ENCODE measurements at regions not wholly inside any gene's neighbourhood (a gene's known extent, or its start where the extent isn't known, plus 50 kb on each side); places are given as distances from the start of the nearest gene placed in this dataset.

GRCh38 chr5:124692950-124693349 lies 53.5 kb downstream of the ZNF608 start:
- TF ChIP-seq, protein P1, sequence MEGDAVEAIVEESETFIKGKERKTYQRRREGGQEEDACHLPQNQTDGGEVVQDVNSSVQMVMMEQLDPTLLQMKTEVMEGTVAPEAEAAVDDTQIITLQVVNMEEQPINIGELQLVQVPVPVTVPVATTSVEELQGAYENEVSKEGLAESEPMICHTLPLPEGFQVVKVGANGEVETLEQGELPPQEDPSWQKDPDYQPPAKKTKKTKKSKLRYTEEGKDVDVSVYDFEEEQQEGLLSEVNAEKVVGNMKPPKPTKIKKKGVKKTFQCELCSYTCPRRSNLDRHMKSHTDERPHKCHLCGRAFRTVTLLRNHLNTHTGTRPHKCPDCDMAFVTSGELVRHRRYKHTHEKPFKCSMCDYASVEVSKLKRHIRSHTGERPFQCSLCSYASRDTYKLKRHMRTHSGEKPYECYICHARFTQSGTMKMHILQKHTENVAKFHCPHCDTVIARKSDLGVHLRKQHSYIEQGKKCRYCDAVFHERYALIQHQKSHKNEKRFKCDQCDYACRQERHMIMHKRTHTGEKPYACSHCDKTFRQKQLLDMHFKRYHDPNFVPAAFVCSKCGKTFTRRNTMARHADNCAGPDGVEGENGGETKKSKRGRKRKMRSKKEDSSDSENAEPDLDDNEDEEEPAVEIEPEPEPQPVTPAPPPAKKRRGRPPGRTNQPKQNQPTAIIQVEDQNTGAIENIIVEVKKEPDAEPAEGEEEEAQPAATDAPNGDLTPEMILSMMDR (IDR thresholded peaks at IDR 0.05; ENCODE audit: control insufficient read depth, insufficient read depth, low read depth, low read length, missing control alignments), result no peak
- DNase-seq (ENCODE audit: low read depth), result no peak
- H3K4me3 ChIP-seq (ENCODE audit: control insufficient read depth, low read depth, low read length), result no peak overlapping the region

DNA sequence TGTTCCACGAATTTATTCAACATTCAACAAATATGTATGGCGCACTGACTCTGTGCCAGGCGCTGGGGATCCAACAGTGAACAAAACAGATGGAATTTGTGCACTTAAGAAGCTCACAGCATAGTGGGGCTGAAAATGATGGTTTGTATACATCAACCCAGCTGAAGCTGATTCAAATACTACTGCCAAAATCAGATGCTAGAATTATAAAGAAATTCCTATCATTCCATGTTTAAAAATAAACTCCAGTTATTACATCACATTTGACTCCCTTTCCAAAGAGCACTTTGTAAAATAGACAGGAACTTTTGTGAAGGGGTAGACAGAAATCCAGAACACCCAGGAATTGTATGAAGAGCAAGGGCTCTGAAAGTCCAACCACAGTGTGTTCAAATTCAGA lies 54.1 kb downstream of the ZNF608 start:
- H3K4me3 ChIP-seq (ENCODE audit: control insufficient read depth, low read depth, low read length), result no peak overlapping the region
- TF ChIP-seq, protein P1 (IDR thresholded peaks at IDR 0.05; ENCODE audit: control insufficient read depth, insufficient read depth, low read depth, low read length, missing control alignments), result no peak
- DNase-seq (ENCODE audit: low read depth), result peak; percentile 5

- TF ChIP-seq, protein P1 (IDR thresholded peaks at IDR 0.05; ENCODE audit: control insufficient read depth, insufficient read depth, low read depth, low read length, missing control alignments), result no peak
- no peak for DNase-seq (ENCODE audit: low read depth)
- H3K4me3 ChIP-seq (ENCODE audit: control insufficient read depth, low read depth, low read length), result no peak overlapping the region
Measured at GRCh38 chr5:124689653-124690052, 56.8 kb downstream of the ZNF608 start.

DNA sequence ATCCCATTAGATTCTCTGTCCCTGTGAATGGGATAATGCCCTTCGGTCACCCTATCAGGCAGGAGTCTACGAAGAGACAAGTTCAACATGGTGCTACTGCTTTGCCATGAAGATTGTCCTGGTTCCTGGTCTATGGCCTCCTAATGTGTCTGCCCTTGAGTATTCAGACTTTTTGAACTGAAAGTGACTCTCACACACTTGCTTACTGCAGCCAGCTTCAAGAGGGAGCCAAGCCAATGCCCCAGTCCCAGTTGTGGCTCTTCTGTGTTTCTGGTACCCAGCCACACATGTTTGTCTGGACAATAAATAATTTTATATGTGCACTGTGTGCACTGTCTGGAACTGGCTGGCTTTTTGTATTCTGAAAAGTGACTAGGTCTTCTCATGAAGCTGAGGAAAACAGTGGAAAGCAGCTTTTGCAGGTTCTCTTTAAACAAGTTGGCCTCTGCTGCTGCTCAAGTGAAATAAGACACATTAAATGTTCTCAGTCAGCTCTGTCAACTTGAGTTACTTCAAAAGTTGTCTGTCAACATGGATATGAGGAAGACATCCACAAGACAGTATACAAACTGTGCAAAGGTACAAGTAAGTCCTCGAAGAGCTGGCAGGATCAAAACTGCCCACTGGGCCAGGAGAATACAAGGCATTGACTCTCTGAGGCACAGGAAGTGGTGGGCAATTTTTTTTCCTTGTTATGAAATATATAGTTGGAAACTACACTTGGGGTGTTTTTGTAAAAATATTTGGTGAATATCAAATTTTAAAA lies 60.0 kb downstream of the ZNF608 start:
- no peak overlapping the region for H3K4me3 ChIP-seq (ENCODE audit: control insufficient read depth, low read depth, low read length)
- no peak for DNase-seq (ENCODE audit: low read depth)
- TF ChIP-seq, protein P1 (IDR thresholded peaks at IDR 0.05; ENCODE audit: control insufficient read depth, insufficient read depth, low read depth, low read length, missing control alignments), result no peak

DNA sequence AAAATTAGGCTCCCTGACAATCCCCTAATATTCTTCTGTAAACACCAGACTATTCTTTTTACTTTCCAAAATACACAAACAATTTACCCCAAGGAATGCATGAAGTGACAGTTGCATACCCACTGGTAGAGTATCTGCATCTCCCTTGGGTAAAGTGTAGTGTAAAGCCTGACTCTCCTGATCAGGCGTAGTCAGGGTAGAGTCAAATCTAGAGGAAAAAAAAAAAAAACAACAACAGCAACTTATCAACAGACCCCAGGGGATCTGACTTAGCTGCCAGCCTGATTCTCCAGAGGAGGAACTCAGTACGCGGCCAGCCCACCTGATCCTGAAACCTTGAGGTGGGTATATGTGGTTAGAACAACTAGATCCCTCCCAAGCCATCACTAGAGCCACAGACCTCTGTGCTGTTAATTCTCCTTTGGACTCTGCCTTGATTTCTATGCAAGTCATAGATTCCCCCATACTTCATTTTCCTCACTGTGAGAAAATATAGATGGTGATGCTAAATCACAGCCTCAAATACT lies 61.0 kb downstream of the ZNF608 start:
- H3K4me3 ChIP-seq (ENCODE audit: control insufficient read depth, low read depth, low read length), result no peak overlapping the region
- DNase-seq (ENCODE audit: low read depth), result no peak
- TF ChIP-seq, protein P1 (IDR thresholded peaks at IDR 0.05; ENCODE audit: control insufficient read depth, insufficient read depth, low read depth, low read length, missing control alignments), result no peak

DNA sequence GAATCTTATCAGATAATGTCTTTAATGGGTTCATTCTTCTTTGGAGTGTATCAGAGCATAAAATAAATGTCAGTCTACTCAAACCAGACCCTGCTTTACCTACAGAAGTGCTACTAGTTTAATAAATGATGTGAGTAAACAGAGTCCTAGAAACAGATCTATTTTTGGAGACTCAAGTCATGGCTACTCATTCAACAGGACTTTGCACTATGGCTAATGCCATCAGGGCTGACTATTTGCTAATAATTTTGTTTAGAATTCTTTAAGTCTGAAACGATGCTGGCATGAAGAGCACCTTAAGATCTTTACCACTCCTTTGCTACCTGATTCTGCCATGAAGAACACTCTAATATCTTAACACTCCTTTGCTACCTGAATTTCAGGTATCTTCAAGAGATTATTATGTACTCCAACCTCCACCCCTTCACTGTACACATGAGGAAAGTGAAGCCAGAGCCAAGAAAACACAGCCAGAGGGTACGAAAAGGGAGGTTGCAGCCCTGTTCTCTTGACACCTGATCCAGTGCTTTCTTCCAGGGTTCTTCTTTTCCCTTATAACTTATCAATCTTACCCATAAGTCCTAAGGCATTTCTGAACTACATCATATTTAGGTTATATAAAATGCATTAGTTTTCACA lies 62.4 kb downstream of the ZNF608 start:
- H3K4me3 ChIP-seq (ENCODE audit: control insufficient read depth, low read depth, low read length), result no peak overlapping the region
- TF ChIP-seq, protein P1 (IDR thresholded peaks at IDR 0.05; ENCODE audit: control insufficient read depth, insufficient read depth, low read depth, low read length, missing control alignments), result no peak
- DNase-seq (ENCODE audit: low read depth), result no peak
